HCT116 (cell line): ENCODE measurements at regions not wholly inside any gene's neighbourhood (a gene's known extent, or its start where the extent isn't known, plus 50 kb on each side); places are given as distances from the start of the nearest gene placed in this dataset.

Experiments
- ATAC-seq: fragments of 200-7000 bp; cut with Tn5 transposase; 2 replicates; pipeline ENCODE4 v1.9.1; 2020; ENCODE audit warnings: mild to moderate bottlenecking, moderate library complexity
- BruUV-seq: library from RNA; stranded (reverse); fragments of 400-500 nt; replicated peaks from 2 replicates; lab custom pipeline; 2021; lab: Mats Ljungman, UMichigan
- CTCF ChIA-PET: fragments of 300-600 bp; sonication (Branson Sonifier 250); formaldehyde crosslinking; loops from one replicate; lab custom pipeline; 2021; ENCODE audit warnings: antibody characterized with exemption; lab: Charles Lee
- POLR2A ChIA-PET: fragments of 300-600, 350-600 bp; sonication (Branson Sonifier 250); formaldehyde crosslinking; loops from one replicate; lab custom pipeline; 2021; ENCODE audit warnings: antibody characterized with exemption; lab: Charles Lee
- RAD21 ChIA-PET, 2 experiments: fragments of 300-600 bp; sonication (Branson Sonifier 250); formaldehyde crosslinking; loops; one replicate each; lab custom pipeline; 2023; ENCODE audit warnings: low total read pairs in 2 of 2; ENCODE audit not compliant: uncharacterized antibody in 2 of 2, unreplicated experiment in 2 of 2, low non-redundant PET in 1 of 2; lab: Charles Lee
- DNase-seq: peaks from one replicate; pipeline ENCODE4 v3.0.0-alpha.2; 2010; ENCODE audit warnings: low read depth, low spot score
- H2AFZ ChIP-seq: fragments of 200-600 bp; shearing (Covaris generic), sonication (generic); 2 replicates; pipeline ENCODE4 v1.6.1; 2017; ENCODE audit warnings: low read depth, mixed run types, mixed read lengths, antibody characterized with exemption, low read length; ENCODE audit not compliant: poor library complexity, severe bottlenecking
- H3K27ac ChIP-seq: 2 replicates; pipeline ENCODE4 v1.5.1; 2012; ENCODE audit warnings: low read depth, low read length
- H3K27me3 ChIP-seq: fragments of 200-600 bp; sonication (generic); 2 replicates; pipeline ENCODE4 v1.6.1; 2016; ENCODE audit warnings: mixed run types, low read length, mixed read lengths; ENCODE audit not compliant: insufficient read depth
- H3K36me3 ChIP-seq, 2 experiments: fragments of 200-500 bp in 1 of 2; fragments of 200-600 bp in 1 of 2; sonication (Bioruptor generic) in 1 of 2; sonication (generic) in 1 of 2; 2 replicates each; pipeline versions ENCODE4 v1.5.1 to v1.6.1; 2014 to 2016; ENCODE audit warnings: low read length in 2 of 2, inconsistent platforms in 1 of 2, mixed read lengths in 1 of 2, mixed run types in 1 of 2; ENCODE audit not compliant: insufficient read depth in 2 of 2, control insufficient read depth in 1 of 2
- H3K4me1 ChIP-seq, 2 experiments: fragments of 200-600 bp in 1 of 2; sonication (generic) in 1 of 2; 2 replicates each; pipeline versions ENCODE4 v1.5.1 to v1.6.1; 2012 to 2017; ENCODE audit warnings: low read length in 2 of 2, inconsistent platforms in 1 of 2, mild to moderate bottlenecking in 1 of 2, mixed read lengths in 1 of 2, mixed run types in 1 of 2, moderate library complexity in 1 of 2; ENCODE audit not compliant: insufficient read depth in 2 of 2, control insufficient read depth in 1 of 2
- H3K4me2 ChIP-seq: fragments of 200-600 bp; sonication (generic); 2 replicates; pipeline ENCODE4 v1.6.1; 2017; ENCODE audit warnings: mixed run types, low read length, mixed read lengths
- H3K4me3 ChIP-seq, 2 experiments: fragments of 200-600 bp in 1 of 2; sonication (generic) in 1 of 2; replicated peaks in 1 of 2; 2 replicates each; pipeline ENCODE4 v1.5.1; 2011 to 2016; ENCODE audit warnings: low read length in 2 of 2, control low read depth in 1 of 2, low read depth in 1 of 2, mild to moderate bottlenecking in 1 of 2, mixed read lengths in 1 of 2, mixed run types in 1 of 2
- H3K79me2 ChIP-seq: fragments of 200-600 bp; sonication (generic); 2 replicates; pipeline ENCODE4 v1.6.1; 2017; ENCODE audit warnings: mild to moderate bottlenecking, mixed run types, low read length, moderate library complexity, mixed read lengths; ENCODE audit not compliant: insufficient read depth
- H3K9ac ChIP-seq: fragments of 200-600 bp; sonication (generic); 2 replicates; pipeline ENCODE4 v1.6.1; 2016; ENCODE audit warnings: low read length, mixed read lengths
- H3K9me2 ChIP-seq: fragments of 200-600 bp; sonication (generic), shearing (Covaris generic); 2 replicates; pipeline ENCODE4 v1.6.1; 2017; ENCODE audit warnings: mixed run types, mild to moderate bottlenecking, moderate library complexity; ENCODE audit not compliant: insufficient read depth
- H3K9me3 ChIP-seq, 2 experiments: fragments of 200-500 bp in 1 of 2; fragments of 200-600 bp in 1 of 2; sonication (Bioruptor generic) in 1 of 2; sonication (generic) in 1 of 2; 2 replicates each; pipeline ENCODE4 v1.6.1; 2014 to 2017; ENCODE audit warnings: low read length in 2 of 2, mixed read lengths in 2 of 2, inconsistent platforms in 1 of 2, low read depth in 1 of 2, mild to moderate bottlenecking in 1 of 2, mixed run types in 1 of 2, moderate library complexity in 1 of 2; ENCODE audit not compliant: control insufficient read depth in 1 of 2, insufficient read depth in 1 of 2
- H4K20me1 ChIP-seq: fragments of 200-600 bp; sonication (generic), shearing (Covaris generic); 2 replicates; pipeline ENCODE4 v1.6.1; 2017; ENCODE audit warnings: mixed run types, mild to moderate bottlenecking, moderate library complexity; ENCODE audit not compliant: insufficient read depth
- ATF3 ChIP-seq: IDR thresholded peaks from 2 replicates; pipeline ENCODE4 v1.6.1; 2012
- CEBPB ChIP-seq: IDR thresholded peaks from 2 replicates; pipeline ENCODE4 v1.6.1; 2012; ENCODE audit warnings: low read depth
- ELF1 ChIP-seq: IDR thresholded peaks from 2 replicates; pipeline ENCODE4 v1.6.1; 2012; ENCODE audit warnings: low read depth, borderline replicate concordance
- EZH2phosphoT487 ChIP-seq: fragments of 200-600 bp; IDR thresholded peaks from 2 replicates; pipeline ENCODE4 v1.6.1; 2018; ENCODE audit warnings: antibody characterized with exemption, borderline replicate concordance
- FOSL1 ChIP-seq: IDR thresholded peaks from 2 replicates; pipeline ENCODE4 v1.6.1; 2012; ENCODE audit warnings: low read depth
- MAX ChIP-seq: IDR thresholded peaks from 2 replicates; pipeline ENCODE4 v1.6.1; 2012
- POLR2A ChIP-seq: IDR thresholded peaks from 2 replicates; pipeline ENCODE4 v1.7.0; 2011; ENCODE audit warnings: borderline replicate concordance; ENCODE audit not compliant: insufficient read depth, insufficient read length; ENCODE audit errors: extremely low read depth
- RAD21 ChIP-seq: IDR thresholded peaks from 2 replicates; pipeline ENCODE4 v1.6.1; 2012; ENCODE audit warnings: low read depth, mild to moderate bottlenecking
- SIN3A ChIP-seq: IDR thresholded peaks from 2 replicates; pipeline ENCODE4 v1.6.1; 2012; ENCODE audit warnings: low read depth
- SRF ChIP-seq: IDR thresholded peaks from 2 replicates; pipeline ENCODE4 v1.6.1; 2012; ENCODE audit warnings: low read depth
- TCF7L2 ChIP-seq: IDR thresholded peaks from 2 replicates; pipeline ENCODE4 v1.7.0; 2011; ENCODE audit warnings: borderline replicate concordance, inconsistent platforms; ENCODE audit not compliant: insufficient read depth, insufficient read length; ENCODE audit errors: extremely low read depth
- YY1 ChIP-seq: IDR thresholded peaks from 2 replicates; pipeline ENCODE4 v1.6.1; 2011; ENCODE audit warnings: low read length, low read depth, moderate library complexity, mild to moderate bottlenecking; ENCODE audit not compliant: insufficient replicate concordance; ENCODE audit errors: extremely low read depth
- ZFX ChIP-seq: fragments of 450-650 bp; IDR thresholded peaks from 2 replicates; pipeline ENCODE4 v1.6.1; 2017
- ZNF274 ChIP-seq: fragments of 200-500 bp; sonication (Bioruptor generic); IDR thresholded peaks from 2 replicates; pipeline ENCODE4 v1.6.1; 2014; ENCODE audit warnings: mild to moderate bottlenecking, low read depth, low read length, inconsistent platforms
- intact Hi-C: fragments of 100-400 bp; cut with micrococcal nuclease; formaldehyde crosslinking; loops from 2 replicates; pipeline ENCODE4 v1.10.0; 2022

DNA sequence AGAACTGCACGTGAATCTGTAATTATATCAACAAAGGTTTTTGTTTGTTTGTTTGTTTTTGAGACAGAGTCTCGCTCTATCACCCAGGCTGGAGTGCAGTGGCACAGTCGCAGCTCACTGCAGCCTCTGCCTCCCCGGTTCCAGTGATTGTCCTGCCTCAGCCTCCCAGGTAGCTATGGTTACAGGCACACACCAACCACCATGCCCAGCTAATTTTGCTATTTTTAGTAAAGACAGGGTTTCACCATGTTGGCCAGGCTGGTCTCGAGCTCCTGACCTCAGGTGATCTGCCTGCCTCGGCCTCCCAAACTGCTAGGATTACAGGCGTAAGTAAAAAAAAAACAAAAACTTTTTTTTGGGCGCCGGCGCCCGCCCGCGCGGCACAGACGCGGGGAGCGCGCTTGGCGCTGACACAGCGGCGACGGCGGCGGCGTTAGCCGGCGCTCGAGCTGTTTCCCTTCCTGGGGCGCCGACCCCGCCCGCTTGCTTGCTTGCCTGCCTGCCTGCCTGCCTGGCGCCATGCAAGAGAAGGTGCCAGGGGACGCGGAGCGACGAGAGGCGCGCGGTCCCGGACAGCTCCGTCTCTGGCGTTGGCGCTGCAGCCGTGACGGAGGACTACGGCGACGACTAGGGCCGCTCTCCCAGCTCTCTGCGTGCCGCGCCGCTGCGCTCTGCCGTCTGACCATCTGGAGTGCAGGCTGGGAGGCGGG lies 171.4 kb upstream of the NUPR2 start:
- intact Hi-C loops, result no loop called here
- Histone ChIP-seq H3K27me3 (no peaks in the 10 kb centered on the region), H3K9ac (no peak overlapping the region), H3K4me1 (no peaks in the 10 kb centered on the region), H3K36me3 (no peaks in the 10 kb centered on the region), H3K27ac (no peak overlapping the region), H3K9me3 (no peaks in the 10 kb centered on the region; a peak in 1 of 4 replicates), H3K9me2 (no peaks in the 10 kb centered on the region), H3K4me3 (no peak overlapping the region), H3K4me2 (no peak overlapping the region), H2AFZ (no peak overlapping the region), H3K79me2 (no peaks in the 10 kb centered on the region), H4K20me1 (no peaks in the 10 kb centered on the region)
- ChIA-PET POLR2A (no interaction called here), RAD21 (no interaction called here), CTCF (no interaction called here)
- no peak for ATAC-seq
- no peak for DNase-seq
- TF ChIP-seq ZFX (no peak), ZNF274 (no peak), SRF (no peak), RAD21 (no peak), EZH2phosphoT487 (no peak)
- no TSS peak for BruUV-seq

GRCh38 chr7:56256108-56256507 lies 139.9 kb upstream of the NUPR2 start:
- Histone ChIP-seq H3K79me2 (no peaks in the 10 kb centered on the region), H3K9me3 (no peaks in the 10 kb centered on the region), H3K9me2 (no peaks in the 10 kb centered on the region), H3K27me3 (no peaks in the 10 kb centered on the region), H3K4me1 (no peaks in the 10 kb centered on the region), H3K36me3 (no peaks in the 10 kb centered on the region), H3K4me2 (no peak overlapping the region), H4K20me1 (no peaks in the 10 kb centered on the region), H3K9ac (no peak overlapping the region), H3K27ac (no peak overlapping the region), H2AFZ (no peak overlapping the region), H3K4me3 (no peak overlapping the region)
- CTCF ChIA-PET, result no interaction called here
- RAD21 ChIA-PET, result no interaction called here
- intact Hi-C loops, result no loop called here
- POLR2A ChIA-PET, result no interaction called here
- no TSS peak for BruUV-seq
- ATAC-seq (no peak), DNase-seq (no peak)
- TF ChIP-seq ELF1 (no peak), FOSL1 (no peak), TCF7L2 (no peak), ZNF274 (no peak), POLR2A (no peak), YY1 (no peak), SIN3A (no peak), ATF3 (no peak), CEBPB (no peak), MAX (no peak)
